K562 (cell line): ENCODE measurements at regions not wholly inside any gene's neighbourhood (a gene's known extent, or its start where the extent isn't known, plus 50 kb on each side); places are given as distances from the start of the nearest gene placed in this dataset.
A peak's percentile ranks its signal among the peaks of the same experiment; 100 is the strongest.

ENCODE experiments used
- CTCFL ChIP-seq: IDR thresholded peaks from 2 replicates; pipeline ENCODE4 v1.6.1; 2011; ENCODE audit warnings: borderline replicate concordance, low read depth, mild to moderate bottlenecking, moderate library complexity, low read length; ENCODE audit not compliant: insufficient read depth, poor library complexity, severe bottlenecking
- ELF1 ChIP-seq: fragments of 200-800 bp; sonication (Bioruptor generic); IDR thresholded peaks from 2 replicates; pipeline ENCODE4 v1.6.1; 2016; ENCODE audit warnings: missing genetic modification characterization, missing compliant biosample characterization
- HES1 ChIP-seq: fragments of 450-650 bp; IDR thresholded peaks from 2 replicates; pipeline ENCODE4 v1.6.1; 2016; ENCODE audit warnings: low read depth, mild to moderate bottlenecking, moderate library complexity
- HMG20B ChIP-seq: fragments of 250-450 bp; sonication (Bioruptor Pico); IDR thresholded peaks from 2 replicates; pipeline ENCODE4 v1.5.0; 2021; ENCODE audit warnings: mild to moderate bottlenecking
- IRF1 ChIP-seq: sonication (generic); formaldehyde crosslinking; IDR thresholded peaks from 2 replicates; pipeline ENCODE4 v1.8.0; 2022; ENCODE audit warnings: missing genetic modification reagents, mild to moderate bottlenecking, borderline replicate concordance
- JUN ChIP-seq, 2 experiments: sonication (generic) in 1 of 2; formaldehyde crosslinking in 1 of 2; IDR thresholded peaks; 2 replicates each; pipeline versions ENCODE4 v1.6.1 to v1.8.0; 2012 to 2022; ENCODE audit warnings: borderline replicate concordance in 2 of 2, mild to moderate bottlenecking in 2 of 2, improper control_type of control experiment in 1 of 2, low read depth in 1 of 2, low read length in 1 of 2, missing genetic modification reagents in 1 of 2
- KLF1 ChIP-seq: fragments of 450-650 bp; IDR thresholded peaks from 2 replicates; pipeline ENCODE4 v1.6.1; 2016; ENCODE audit warnings: missing genetic modification characterization, missing compliant biosample characterization
- KLF16 ChIP-seq: IDR thresholded peaks from 2 replicates; pipeline ENCODE4 v1.6.1; 2016; ENCODE audit warnings: antibody characterized with exemption
- MED1 ChIP-seq: sonication (generic); formaldehyde crosslinking; IDR thresholded peaks from 2 replicates; pipeline ENCODE4 v1.8.1; 2023; ENCODE audit warnings: missing genetic modification reagents, borderline replicate concordance
- RCOR1 ChIP-seq, 2 experiments: IDR thresholded peaks; 2 replicates each; pipeline ENCODE4 v1.6.1; 2012; ENCODE audit warnings: low read depth in 2 of 2, low read length in 2 of 2, borderline replicate concordance in 1 of 2, improper control_type of control experiment in 1 of 2
- RNF219 ChIP-seq: fragments of 250-450 bp; sonication (Bioruptor Pico); IDR thresholded peaks from 2 replicates; pipeline ENCODE4 v1.5.0; 2022; ENCODE audit warnings: mild to moderate bottlenecking
- ZNF124 ChIP-seq: sonication (generic); formaldehyde crosslinking; IDR thresholded peaks from 2 replicates; pipeline ENCODE4 v1.8.1; 2022; ENCODE audit warnings: missing genetic modification reagents
- ZNF23 ChIP-seq: fragments of 250-450 bp; sonication (Bioruptor Pico); IDR thresholded peaks from 2 replicates; pipeline ENCODE4 v1.4.0; 2020; ENCODE audit warnings: mild to moderate bottlenecking
- ZNF586 ChIP-seq: fragments of 450-650 bp; formaldehyde crosslinking; conservative IDR thresholded peaks from 2 replicates; pipeline ENCODE4 v1.4.0; 2020; ENCODE audit warnings: mild to moderate bottlenecking, moderate library complexity

GRCh38 chr22:22061085-22062077 is 78.8 kb upstream of the TOP3B start (continued):
- TF ChIP-seq JUN (IDR thresholded peaks at IDR 0.05; ENCODE audit: borderline replicate concordance, low read depth, low read length) (no peak), JUN (CRISPR knock-in tag; IDR thresholded peaks at IDR 0.05; ENCODE audit: borderline replicate concordance) (0 out of 2 replicates have a peak, but pooled peaks have one; percentile 16), CTCFL (peak; percentile 32), HES1 (no peak), ZNF23 (CRISPR knock-in tag) (no peak), ZNF124 (CRISPR knock-in tag) (0 out of 2 replicates have a peak, but pooled peaks have one; percentile 83), KLF16 (0 out of 2 replicates have a peak, but pooled peaks have one; percentile 52), IRF1 (CRISPR knock-in tag) (no peak; the same call in 1 of the 2 replicates), HMG20B (0 out of 2 replicates have a peak, but pooled peaks have one; percentile 63), MED1 (CRISPR knock-in tag) (no peak), KLF1 (no peak), ELF1 (tag) (no peak), RCOR1 (IDR thresholded peaks at IDR 0.05; ENCODE audit: borderline replicate concordance in 1 of 2, low read depth in 2 of 2, low read length in 2 of 2) (no peak), ZNF586 (CRISPR knock-in tag) (no peak), RNF219 (CRISPR knock-in tag) (0 out of 2 replicates have a peak, but pooled peaks have one; percentile 18)
